ENCODE measurements at regions not wholly inside any gene's neighbourhood (a gene's known extent, or its start where the extent isn't known, plus 50 kb on each side); places are given as distances from the start of the nearest gene placed in this dataset.

DNA sequence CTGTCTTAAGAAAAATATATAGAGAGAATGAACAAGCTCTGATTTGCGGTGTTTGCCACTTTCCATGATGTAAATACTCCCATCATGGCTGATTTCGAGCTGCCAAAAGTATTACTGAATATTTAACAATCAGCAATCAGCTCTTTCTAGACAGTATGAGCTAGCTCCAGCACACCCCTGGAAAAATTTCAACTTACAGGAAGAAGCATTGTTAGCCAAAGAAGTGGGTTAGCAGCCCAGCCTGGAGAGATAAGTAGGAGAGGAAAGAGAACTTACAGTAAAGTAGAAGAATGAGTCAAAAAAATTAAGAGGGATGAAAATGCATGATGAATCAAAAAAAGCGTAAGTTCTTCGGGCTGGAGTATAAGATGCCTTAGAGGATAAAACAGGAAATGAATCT, 60.6 kb upstream of the ANK3 start:
- TF ChIP-seq SUZ12 (IDR thresholded peaks at IDR 0.05) (no peak), FOXM1 (IDR thresholded peaks at IDR 0.05; ENCODE audit: borderline replicate concordance) (no peak), ZNF384 (IDR thresholded peaks at IDR 0.05) (no peak)

Measured in HEK293T (cell line).